Brain microvascular endothelial cell (primary cell): ENCODE measurements at regions not wholly inside any gene's neighbourhood (a gene's known extent, or its start where the extent isn't known, plus 50 kb on each side); places are given as distances from the start of the nearest gene placed in this dataset.

ENCODE experiments used
- DNase-seq: peaks from one replicate; pipeline ENCODE4 v3.0.0-alpha.2; 2020
- H3K27ac ChIP-seq: fragments of 250-450 bp; sonication (Bioruptor Pico); 2 replicates; pipeline ENCODE4 v1.5.1; 2020; ENCODE audit warnings: mild to moderate bottlenecking, moderate library complexity
- H3K27me3 ChIP-seq: fragments of 250-450 bp; sonication (Bioruptor Pico); replicated peaks from 2 replicates; pipeline ENCODE4 v1.5.1; 2020; ENCODE audit warnings: mild to moderate bottlenecking
- H3K36me3 ChIP-seq: fragments of 250-450 bp; sonication (Bioruptor Pico); replicated peaks from 2 replicates; pipeline ENCODE4 v1.5.1; 2020; ENCODE audit warnings: mild to moderate bottlenecking
- H3K4me3 ChIP-seq: 2 replicates; pipeline ENCODE4 v1.5.1; 2011; ENCODE audit warnings: low read depth, mild to moderate bottlenecking, control low read depth, low read length, moderate library complexity
- CTCF ChIP-seq: IDR thresholded peaks from 2 replicates; pipeline ENCODE4 v1.5.1; 2011; ENCODE audit warnings: low read depth, mild to moderate bottlenecking, moderate library complexity, low read length, control low read depth, inconsistent platforms; ENCODE audit errors: missing control alignments
- in situ Hi-C: cut with HindIII; loops from 2 replicates; pipeline ENCODE4 v1.10.0; 2017; ENCODE audit warnings: low sequenced_read_pairs, low pct_ligation_motif_present

- in situ Hi-C loops = no loop called here
- H3K27ac ChIP-seq = no peak overlapping the region
- TF ChIP-seq CTCF = no peak
- no peaks in the 10 kb centered on the region for H3K36me3 ChIP-seq
- H3K4me3 ChIP-seq = no peak overlapping the region
- H3K27me3 ChIP-seq = no peaks in the 10 kb centered on the region
- DNase-seq = peak; percentile 12
These were observed 78.4 kb upstream of the FUT8 start for GRCh38 chr14:65333943-65334687.

- Histone ChIP-seq H3K27me3 (no peaks in the 10 kb centered on the region), H3K36me3 (no peaks in the 10 kb centered on the region), H3K4me3 (no peak overlapping the region), H3K27ac (no peak overlapping the region)
- no peak for TF ChIP-seq CTCF
- DNase-seq = no peak
- in situ Hi-C loops = no loop called here
These were observed 77.6 kb upstream of the FUT8 start for GRCh38 chr14:65334765-65335410.

- no peak overlapping the region for H3K4me3 ChIP-seq
- DNase-seq = no peak
- H3K27me3 ChIP-seq = no peaks in the 10 kb centered on the region
- no peak for TF ChIP-seq CTCF
- H3K27ac ChIP-seq = no peak overlapping the region
- no peaks in the 10 kb centered on the region for H3K36me3 ChIP-seq
- in situ Hi-C loops = no loop called here
These were observed 77.1 kb upstream of the FUT8 start for GRCh38 chr14:65335411-65335947.

- TF ChIP-seq CTCF = no peak
- H3K4me3 ChIP-seq = no peak overlapping the region
- no peaks in the 10 kb centered on the region for H3K36me3 ChIP-seq
- no peaks in the 10 kb centered on the region for H3K27me3 ChIP-seq
- H3K27ac ChIP-seq = no peak overlapping the region
- in situ Hi-C loops = no loop called here
- DNase-seq = peak; percentile 53
These were observed 76.3 kb upstream of the FUT8 start for GRCh38 chr14:65336191-65336591.

GRCh38 chr14:65339866-65340265 is 72.7 kb upstream of the FUT8 start:
- in situ Hi-C loops = no loop called here
- H3K27me3 ChIP-seq = no peaks in the 10 kb centered on the region
- no peaks in the 10 kb centered on the region for H3K36me3 ChIP-seq
- no peak overlapping the region for H3K4me3 ChIP-seq
- no peak for DNase-seq
- H3K27ac ChIP-seq = no peak overlapping the region
- no peak for TF ChIP-seq CTCF
